ENCODE measurements at regions not wholly inside any gene's neighbourhood (a gene's known extent, or its start where the extent isn't known, plus 50 kb on each side); places are given as distances from the start of the nearest gene placed in this dataset.

GRCh38 chr14:99100497-99101270 lies 171.3 kb downstream of the BCL11B start:
- no peak for DNase-seq

- no peak for DNase-seq
Observed at GRCh38 chr14:99101855-99102461, 170.0 kb downstream of the BCL11B start.

- no peak for DNase-seq
Observed at GRCh38 chr14:99116741-99117295, 155.2 kb downstream of the BCL11B start.

- no peak for DNase-seq
Observed at GRCh38 chr14:99117671-99118045, 154.3 kb downstream of the BCL11B start.

- no peak for DNase-seq
Observed at GRCh38 chr14:99118046-99118721, 153.8 kb downstream of the BCL11B start.

GRCh38 chr14:99118946-99119345 lies 153.1 kb downstream of the BCL11B start:
- no peak for DNase-seq

All from CD4-positive, alpha-beta T cell treated with Interleukin-10 for 1 hour (primary cell).